Panc1 (cell line): ENCODE measurements at regions not wholly inside any gene's neighbourhood (a gene's known extent, or its start where the extent isn't known, plus 50 kb on each side); places are given as distances from the start of the nearest gene placed in this dataset.

Source experiments
- POLR2AphosphoS5 ChIP-seq: IDR thresholded peaks from 2 replicates; pipeline ENCODE4 v1.6.1; 2012; ENCODE audit warnings: mild to moderate bottlenecking, low read depth, low read length, moderate library complexity
- REST ChIP-seq, 2 experiments: IDR thresholded peaks; 2 replicates each; pipeline ENCODE4 v1.6.1; 2011 to 2012; ENCODE audit warnings: low read depth in 2 of 2, control low read depth in 1 of 2, low read length in 1 of 2, mild to moderate bottlenecking in 1 of 2, moderate library complexity in 1 of 2; ENCODE audit not compliant: insufficient read depth in 1 of 2
- SIN3A ChIP-seq: IDR thresholded peaks from 2 replicates; pipeline ENCODE4 v1.6.1; 2012; ENCODE audit warnings: low read depth, mild to moderate bottlenecking, low read length, moderate library complexity, borderline replicate concordance; ENCODE audit not compliant: insufficient read depth
- TF ChIP-seq, protein P1 (sequence below): fragments of 450-650 bp; IDR thresholded peaks from 2 replicates; pipeline ENCODE4 v1.5.1; 2017; ENCODE audit warnings: mild to moderate bottlenecking

DNA sequence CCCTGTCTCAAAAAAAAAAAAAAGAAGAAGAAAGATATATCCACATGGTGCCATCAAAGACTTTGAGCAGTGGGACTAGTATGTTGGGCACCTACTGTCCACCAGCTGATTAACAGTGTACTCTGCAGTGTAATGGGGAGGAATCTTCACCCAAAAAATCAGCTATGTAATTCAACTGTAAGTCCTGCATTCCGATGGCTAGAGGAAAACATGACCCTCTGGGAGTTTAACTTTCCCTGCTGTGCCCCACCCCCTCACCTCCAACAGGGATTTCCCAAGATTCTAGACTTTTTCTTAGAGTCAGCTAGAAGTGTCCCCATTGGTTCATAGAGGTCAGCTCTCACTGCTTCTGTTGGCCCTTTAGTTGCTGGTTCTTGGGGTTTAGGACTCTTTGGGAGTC, 221.2 kb upstream of the CLINT1 start:
- TF ChIP-seq, protein P1, sequence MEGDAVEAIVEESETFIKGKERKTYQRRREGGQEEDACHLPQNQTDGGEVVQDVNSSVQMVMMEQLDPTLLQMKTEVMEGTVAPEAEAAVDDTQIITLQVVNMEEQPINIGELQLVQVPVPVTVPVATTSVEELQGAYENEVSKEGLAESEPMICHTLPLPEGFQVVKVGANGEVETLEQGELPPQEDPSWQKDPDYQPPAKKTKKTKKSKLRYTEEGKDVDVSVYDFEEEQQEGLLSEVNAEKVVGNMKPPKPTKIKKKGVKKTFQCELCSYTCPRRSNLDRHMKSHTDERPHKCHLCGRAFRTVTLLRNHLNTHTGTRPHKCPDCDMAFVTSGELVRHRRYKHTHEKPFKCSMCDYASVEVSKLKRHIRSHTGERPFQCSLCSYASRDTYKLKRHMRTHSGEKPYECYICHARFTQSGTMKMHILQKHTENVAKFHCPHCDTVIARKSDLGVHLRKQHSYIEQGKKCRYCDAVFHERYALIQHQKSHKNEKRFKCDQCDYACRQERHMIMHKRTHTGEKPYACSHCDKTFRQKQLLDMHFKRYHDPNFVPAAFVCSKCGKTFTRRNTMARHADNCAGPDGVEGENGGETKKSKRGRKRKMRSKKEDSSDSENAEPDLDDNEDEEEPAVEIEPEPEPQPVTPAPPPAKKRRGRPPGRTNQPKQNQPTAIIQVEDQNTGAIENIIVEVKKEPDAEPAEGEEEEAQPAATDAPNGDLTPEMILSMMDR: no peak
- TF ChIP-seq POLR2AphosphoS5 (no peak), REST (IDR thresholded peaks at IDR 0.05; ENCODE audit: insufficient read depth in 1 of 2, low read depth in 2 of 2, low read length in 1 of 2) (no peak), SIN3A (no peak)
